ENCODE measurements at regions not wholly inside any gene's neighbourhood (a gene's known extent, or its start where the extent isn't known, plus 50 kb on each side); places are given as distances from the start of the nearest gene placed in this dataset.

DNA sequence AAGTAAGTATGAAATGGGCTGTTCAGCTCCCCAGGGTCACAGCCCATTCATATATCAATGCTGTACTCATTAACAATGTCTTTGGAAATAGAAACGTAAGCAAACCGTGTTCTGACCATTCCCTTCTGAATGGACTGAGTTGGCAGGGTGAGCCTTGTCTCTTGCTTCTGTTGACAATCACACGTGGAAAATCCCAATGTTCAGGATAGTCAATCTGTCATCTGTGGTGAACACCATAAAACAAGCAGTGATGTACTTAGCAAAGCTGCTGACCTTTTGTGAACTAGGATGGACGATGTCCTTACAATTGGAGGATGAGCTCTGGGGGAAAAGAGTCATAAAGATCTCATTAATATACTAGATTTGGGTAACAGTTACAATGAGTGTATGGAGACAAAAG, 109.6 kb upstream of the PAQR3 start (continued):
- TF ChIP-seq, protein P1, sequence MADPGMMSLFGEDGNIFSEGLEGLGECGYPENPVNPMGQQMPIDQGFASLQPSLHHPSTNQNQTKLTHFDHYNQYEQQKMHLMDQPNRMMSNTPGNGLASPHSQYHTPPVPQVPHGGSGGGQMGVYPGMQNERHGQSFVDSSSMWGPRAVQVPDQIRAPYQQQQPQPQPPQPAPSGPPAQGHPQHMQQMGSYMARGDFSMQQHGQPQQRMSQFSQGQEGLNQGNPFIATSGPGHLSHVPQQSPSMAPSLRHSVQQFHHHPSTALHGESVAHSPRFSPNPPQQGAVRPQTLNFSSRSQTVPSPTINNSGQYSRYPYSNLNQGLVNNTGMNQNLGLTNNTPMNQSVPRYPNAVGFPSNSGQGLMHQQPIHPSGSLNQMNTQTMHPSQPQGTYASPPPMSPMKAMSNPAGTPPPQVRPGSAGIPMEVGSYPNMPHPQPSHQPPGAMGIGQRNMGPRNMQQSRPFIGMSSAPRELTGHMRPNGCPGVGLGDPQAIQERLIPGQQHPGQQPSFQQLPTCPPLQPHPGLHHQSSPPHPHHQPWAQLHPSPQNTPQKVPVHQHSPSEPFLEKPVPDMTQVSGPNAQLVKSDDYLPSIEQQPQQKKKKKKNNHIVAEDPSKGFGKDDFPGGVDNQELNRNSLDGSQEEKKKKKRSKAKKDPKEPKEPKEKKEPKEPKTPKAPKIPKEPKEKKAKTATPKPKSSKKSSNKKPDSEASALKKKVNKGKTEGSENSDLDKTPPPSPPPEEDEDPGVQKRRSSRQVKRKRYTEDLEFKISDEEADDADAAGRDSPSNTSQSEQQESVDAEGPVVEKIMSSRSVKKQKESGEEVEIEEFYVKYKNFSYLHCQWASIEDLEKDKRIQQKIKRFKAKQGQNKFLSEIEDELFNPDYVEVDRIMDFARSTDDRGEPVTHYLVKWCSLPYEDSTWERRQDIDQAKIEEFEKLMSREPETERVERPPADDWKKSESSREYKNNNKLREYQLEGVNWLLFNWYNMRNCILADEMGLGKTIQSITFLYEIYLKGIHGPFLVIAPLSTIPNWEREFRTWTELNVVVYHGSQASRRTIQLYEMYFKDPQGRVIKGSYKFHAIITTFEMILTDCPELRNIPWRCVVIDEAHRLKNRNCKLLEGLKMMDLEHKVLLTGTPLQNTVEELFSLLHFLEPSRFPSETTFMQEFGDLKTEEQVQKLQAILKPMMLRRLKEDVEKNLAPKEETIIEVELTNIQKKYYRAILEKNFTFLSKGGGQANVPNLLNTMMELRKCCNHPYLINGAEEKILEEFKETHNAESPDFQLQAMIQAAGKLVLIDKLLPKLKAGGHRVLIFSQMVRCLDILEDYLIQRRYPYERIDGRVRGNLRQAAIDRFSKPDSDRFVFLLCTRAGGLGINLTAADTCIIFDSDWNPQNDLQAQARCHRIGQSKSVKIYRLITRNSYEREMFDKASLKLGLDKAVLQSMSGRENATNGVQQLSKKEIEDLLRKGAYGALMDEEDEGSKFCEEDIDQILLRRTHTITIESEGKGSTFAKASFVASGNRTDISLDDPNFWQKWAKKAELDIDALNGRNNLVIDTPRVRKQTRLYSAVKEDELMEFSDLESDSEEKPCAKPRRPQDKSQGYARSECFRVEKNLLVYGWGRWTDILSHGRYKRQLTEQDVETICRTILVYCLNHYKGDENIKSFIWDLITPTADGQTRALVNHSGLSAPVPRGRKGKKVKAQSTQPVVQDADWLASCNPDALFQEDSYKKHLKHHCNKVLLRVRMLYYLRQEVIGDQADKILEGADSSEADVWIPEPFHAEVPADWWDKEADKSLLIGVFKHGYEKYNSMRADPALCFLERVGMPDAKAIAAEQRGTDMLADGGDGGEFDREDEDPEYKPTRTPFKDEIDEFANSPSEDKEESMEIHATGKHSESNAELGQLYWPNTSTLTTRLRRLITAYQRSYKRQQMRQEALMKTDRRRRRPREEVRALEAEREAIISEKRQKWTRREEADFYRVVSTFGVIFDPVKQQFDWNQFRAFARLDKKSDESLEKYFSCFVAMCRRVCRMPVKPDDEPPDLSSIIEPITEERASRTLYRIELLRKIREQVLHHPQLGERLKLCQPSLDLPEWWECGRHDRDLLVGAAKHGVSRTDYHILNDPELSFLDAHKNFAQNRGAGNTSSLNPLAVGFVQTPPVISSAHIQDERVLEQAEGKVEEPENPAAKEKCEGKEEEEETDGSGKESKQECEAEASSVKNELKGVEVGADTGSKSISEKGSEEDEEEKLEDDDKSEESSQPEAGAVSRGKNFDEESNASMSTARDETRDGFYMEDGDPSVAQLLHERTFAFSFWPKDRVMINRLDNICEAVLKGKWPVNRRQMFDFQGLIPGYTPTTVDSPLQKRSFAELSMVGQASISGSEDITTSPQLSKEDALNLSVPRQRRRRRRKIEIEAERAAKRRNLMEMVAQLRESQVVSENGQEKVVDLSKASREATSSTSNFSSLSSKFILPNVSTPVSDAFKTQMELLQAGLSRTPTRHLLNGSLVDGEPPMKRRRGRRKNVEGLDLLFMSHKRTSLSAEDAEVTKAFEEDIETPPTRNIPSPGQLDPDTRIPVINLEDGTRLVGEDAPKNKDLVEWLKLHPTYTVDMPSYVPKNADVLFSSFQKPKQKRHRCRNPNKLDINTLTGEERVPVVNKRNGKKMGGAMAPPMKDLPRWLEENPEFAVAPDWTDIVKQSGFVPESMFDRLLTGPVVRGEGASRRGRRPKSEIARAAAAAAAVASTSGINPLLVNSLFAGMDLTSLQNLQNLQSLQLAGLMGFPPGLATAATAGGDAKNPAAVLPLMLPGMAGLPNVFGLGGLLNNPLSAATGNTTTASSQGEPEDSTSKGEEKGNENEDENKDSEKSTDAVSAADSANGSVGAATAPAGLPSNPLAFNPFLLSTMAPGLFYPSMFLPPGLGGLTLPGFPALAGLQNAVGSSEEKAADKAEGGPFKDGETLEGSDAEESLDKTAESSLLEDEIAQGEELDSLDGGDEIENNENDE (IDR thresholded peaks at IDR 0.05; ENCODE audit: low read depth, low read length) = no peak
- TF ChIP-seq, protein P2, sequence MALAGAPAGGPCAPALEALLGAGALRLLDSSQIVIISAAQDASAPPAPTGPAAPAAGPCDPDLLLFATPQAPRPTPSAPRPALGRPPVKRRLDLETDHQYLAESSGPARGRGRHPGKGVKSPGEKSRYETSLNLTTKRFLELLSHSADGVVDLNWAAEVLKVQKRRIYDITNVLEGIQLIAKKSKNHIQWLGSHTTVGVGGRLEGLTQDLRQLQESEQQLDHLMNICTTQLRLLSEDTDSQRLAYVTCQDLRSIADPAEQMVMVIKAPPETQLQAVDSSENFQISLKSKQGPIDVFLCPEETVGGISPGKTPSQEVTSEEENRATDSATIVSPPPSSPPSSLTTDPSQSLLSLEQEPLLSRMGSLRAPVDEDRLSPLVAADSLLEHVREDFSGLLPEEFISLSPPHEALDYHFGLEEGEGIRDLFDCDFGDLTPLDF (CRISPR knock-in tag; IDR thresholded peaks at IDR 0.05) = no peak
- TF ChIP-seq BCL6 (CRISPR knock-in tag; IDR thresholded peaks at IDR 0.05) (no peak), CBFA2T2 (conservative IDR thresholded peaks at IDR 0.05) (no peak), HDGF (IDR thresholded peaks at IDR 0.05) (no peak), THRAP3 (IDR thresholded peaks at IDR 0.05; ENCODE audit: borderline replicate concordance) (no peak), SUPT5H (IDR thresholded peaks at IDR 0.05) (no peak), ZNF589 (CRISPR knock-in tag; IDR thresholded peaks at IDR 0.05; ENCODE audit: low read depth) (no peak), ZNF134 (CRISPR knock-in tag; conservative IDR thresholded peaks at IDR 0.05) (no peak), JUN (IDR thresholded peaks at IDR 0.05; ENCODE audit: borderline replicate concordance, low read depth, low read length) (no peak), JUN (CRISPR knock-in tag; IDR thresholded peaks at IDR 0.05; ENCODE audit: borderline replicate concordance) (no peak)
- TF ChIP-seq, protein P3, sequence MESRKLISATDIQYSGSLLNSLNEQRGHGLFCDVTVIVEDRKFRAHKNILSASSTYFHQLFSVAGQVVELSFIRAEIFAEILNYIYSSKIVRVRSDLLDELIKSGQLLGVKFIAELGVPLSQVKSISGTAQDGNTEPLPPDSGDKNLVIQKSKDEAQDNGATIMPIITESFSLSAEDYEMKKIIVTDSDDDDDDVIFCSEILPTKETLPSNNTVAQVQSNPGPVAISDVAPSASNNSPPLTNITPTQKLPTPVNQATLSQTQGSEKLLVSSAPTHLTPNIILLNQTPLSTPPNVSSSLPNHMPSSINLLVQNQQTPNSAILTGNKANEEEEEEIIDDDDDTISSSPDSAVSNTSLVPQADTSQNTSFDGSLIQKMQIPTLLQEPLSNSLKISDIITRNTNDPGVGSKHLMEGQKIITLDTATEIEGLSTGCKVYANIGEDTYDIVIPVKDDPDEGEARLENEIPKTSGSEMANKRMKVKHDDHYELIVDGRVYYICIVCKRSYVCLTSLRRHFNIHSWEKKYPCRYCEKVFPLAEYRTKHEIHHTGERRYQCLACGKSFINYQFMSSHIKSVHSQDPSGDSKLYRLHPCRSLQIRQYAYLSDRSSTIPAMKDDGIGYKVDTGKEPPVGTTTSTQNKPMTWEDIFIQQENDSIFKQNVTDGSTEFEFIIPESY (CRISPR knock-in tag; IDR thresholded peaks at IDR 0.05) = no peak

Data from K562 (cell line).